ENCODE measurements at regions not wholly inside any gene's neighbourhood (a gene's known extent, or its start where the extent isn't known, plus 50 kb on each side); places are given as distances from the start of the nearest gene placed in this dataset.

DNA sequence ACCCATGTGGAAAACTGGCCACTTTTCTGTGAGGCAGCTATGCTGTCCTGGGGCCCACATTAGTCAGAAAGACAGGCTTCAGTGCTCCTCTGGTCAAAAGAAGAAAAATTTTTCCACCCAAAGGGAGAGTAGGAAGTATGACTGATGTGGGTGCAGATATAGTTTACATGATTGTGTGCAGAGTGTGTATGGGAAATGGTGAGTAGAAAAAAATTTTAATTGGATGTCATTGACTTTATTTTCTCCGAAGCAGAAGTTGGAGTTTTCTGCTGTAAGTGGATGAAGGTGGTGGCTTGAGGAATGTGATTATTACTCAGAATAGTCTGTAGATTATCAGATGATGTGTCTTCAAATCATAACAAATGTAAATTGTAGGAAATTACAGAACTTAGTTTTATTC lies 241.5 kb upstream of the IGFBP7 start:
- TF ChIP-seq, protein P1, sequence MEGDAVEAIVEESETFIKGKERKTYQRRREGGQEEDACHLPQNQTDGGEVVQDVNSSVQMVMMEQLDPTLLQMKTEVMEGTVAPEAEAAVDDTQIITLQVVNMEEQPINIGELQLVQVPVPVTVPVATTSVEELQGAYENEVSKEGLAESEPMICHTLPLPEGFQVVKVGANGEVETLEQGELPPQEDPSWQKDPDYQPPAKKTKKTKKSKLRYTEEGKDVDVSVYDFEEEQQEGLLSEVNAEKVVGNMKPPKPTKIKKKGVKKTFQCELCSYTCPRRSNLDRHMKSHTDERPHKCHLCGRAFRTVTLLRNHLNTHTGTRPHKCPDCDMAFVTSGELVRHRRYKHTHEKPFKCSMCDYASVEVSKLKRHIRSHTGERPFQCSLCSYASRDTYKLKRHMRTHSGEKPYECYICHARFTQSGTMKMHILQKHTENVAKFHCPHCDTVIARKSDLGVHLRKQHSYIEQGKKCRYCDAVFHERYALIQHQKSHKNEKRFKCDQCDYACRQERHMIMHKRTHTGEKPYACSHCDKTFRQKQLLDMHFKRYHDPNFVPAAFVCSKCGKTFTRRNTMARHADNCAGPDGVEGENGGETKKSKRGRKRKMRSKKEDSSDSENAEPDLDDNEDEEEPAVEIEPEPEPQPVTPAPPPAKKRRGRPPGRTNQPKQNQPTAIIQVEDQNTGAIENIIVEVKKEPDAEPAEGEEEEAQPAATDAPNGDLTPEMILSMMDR (IDR thresholded peaks at IDR 0.05) = no peak
- TF ChIP-seq POLR2AphosphoS5 (IDR thresholded peaks at IDR 0.05; ENCODE audit: insufficient read depth in 1 of 2, low read depth in 1 of 2) = no peak
- TF ChIP-seq POLR2A (IDR thresholded peaks at IDR 0.05) = no peak
